Left lung (tissue), 4 donors: ENCODE measurements at regions not wholly inside any gene's neighbourhood (a gene's known extent, or its start where the extent isn't known, plus 50 kb on each side); places are given as distances from the start of the nearest gene placed in this dataset.

Source experiments
- ATAC-seq: fragments of 200-7000 bp; cut with Tn5 transposase; one replicate; pipeline ENCODE4 v1.9.1; 2020; ENCODE audit warnings: moderate library complexity
- DNase-seq, 4 donors: peaks; one replicate each; pipeline ENCODE4 v3.0.0-alpha.2; 2013 to 2020
- H3K27ac ChIP-seq, 2 donors: fragments of 200-600 bp; sonication (generic) in 1 of 2; one replicate each; pipeline versions ENCODE4 v1.5.0 to v1.8.0; 2020 to 2021
- H3K27me3 ChIP-seq, 2 donors: fragments of 200-600 bp; sonication (generic) in 1 of 2; one replicate each; pipeline versions ENCODE4 v1.5.0 to v1.8.0; 2020 to 2021
- H3K36me3 ChIP-seq, 2 donors: fragments of 200-600 bp; sonication (generic) in 1 of 2; one replicate each; pipeline versions ENCODE4 v1.5.0 to v1.8.0; 2020 to 2021
- H3K4me1 ChIP-seq, 2 donors: fragments of 200-600 bp; one replicate each; pipeline ENCODE4 v1.8.0; 2021
- H3K4me3 ChIP-seq, 2 donors: fragments of 200-600 bp; sonication (generic) in 1 of 2; one replicate each; pipeline versions ENCODE4 v1.5.0 to v1.8.0; 2020 to 2021; ENCODE audit warnings: mild to moderate bottlenecking in 1 of 2
- H3K9me3 ChIP-seq, 2 donors: fragments of 200-600 bp; sonication (generic) in 1 of 2; one replicate each; pipeline versions ENCODE4 v1.5.0 to v1.8.0; 2020 to 2021
- CTCF ChIP-seq, 2 donors: fragments of 200-600 bp; sonication (generic) in 1 of 2; IDR thresholded peaks; one replicate each; pipeline versions ENCODE4 v1.5.0 to v1.8.0; 2021; ENCODE audit warnings: antibody characterized with exemption in 2 of 2
- intact Hi-C, 2 donors: fragments of 100-400 bp; cut with DNase I; formaldehyde crosslinking; loops; one replicate each; pipeline versions ENCODE4 v1.11.2 to v1.14.2; 2022
- donor health status: DM: no; HTN: yes; CAD: no.
- donor health status: DM: no; HTN: no; CAD: no.

GRCh38 chr11:15896026-15896425 is 460.3 kb downstream of the SOX6 start:
- H3K36me3 ChIP-seq = no peaks in the 10 kb centered on the region
- no peak for TF ChIP-seq CTCF (IDR thresholded peaks at IDR 0.05)
- DNase-seq = no peak
- no peak for ATAC-seq
- no peaks in the 10 kb centered on the region for H3K9me3 ChIP-seq
- H3K4me1 ChIP-seq = peaks cover 3 to 7% of the 10 kb centered on the region in 2 donors
- intact Hi-C loops = no loop called here
- no peaks in the 10 kb centered on the region for H3K27me3 ChIP-seq
- H3K4me3 ChIP-seq = no peak overlapping the region
- no peak overlapping the region for H3K27ac ChIP-seq

- no peaks in the 10 kb centered on the region for H3K36me3 ChIP-seq
- no peaks in the 10 kb centered on the region for H3K9me3 ChIP-seq
- H3K27ac ChIP-seq = no peak overlapping the region
- no peak overlapping the region for H3K4me3 ChIP-seq
- H3K4me1 ChIP-seq = peaks cover 3 to 11% of the 10 kb centered on the region in 2 donors
- ATAC-seq (no peak), DNase-seq (no peak)
- no peaks in the 10 kb centered on the region for H3K27me3 ChIP-seq
- no peak for TF ChIP-seq CTCF (IDR thresholded peaks at IDR 0.05)
- intact Hi-C loops = no loop called here
Observed at GRCh38 chr11:15896530-15896929, 459.8 kb downstream of the SOX6 start.

GRCh38 chr11:15897211-15897960 is 459.0 kb downstream of the SOX6 start:
- H3K36me3 ChIP-seq = no peaks in the 10 kb centered on the region
- no peaks in the 10 kb centered on the region for H3K27me3 ChIP-seq
- peaks cover 3 to 11% of the 10 kb centered on the region in 2 donors for H3K4me1 ChIP-seq
- DNase-seq (no peak), ATAC-seq (no peak)
- intact Hi-C loops = no loop called here
- no peak overlapping the region for H3K4me3 ChIP-seq
- TF ChIP-seq CTCF (IDR thresholded peaks at IDR 0.05) = no peak
- no peak overlapping the region for H3K27ac ChIP-seq
- H3K9me3 ChIP-seq = no peaks in the 10 kb centered on the region

GRCh38 chr11:15901054-15901453 is 455.3 kb downstream of the SOX6 start:
- intact Hi-C loops = no loop called here
- no peak overlapping the region for H3K4me3 ChIP-seq
- H3K27me3 ChIP-seq = no peaks in the 10 kb centered on the region
- no peaks in the 10 kb centered on the region for H3K36me3 ChIP-seq
- ATAC-seq = peak; percentile 67
- no peak overlapping the region for H3K27ac ChIP-seq
- no peak for TF ChIP-seq CTCF (IDR thresholded peaks at IDR 0.05)
- H3K4me1 ChIP-seq = peaks cover 0 to 11% of the 10 kb centered on the region in 2 donors
- no peaks in the 10 kb centered on the region for H3K9me3 ChIP-seq
- DNase-seq = no peak

GRCh38 chr11:15901790-15902189 is 454.6 kb downstream of the SOX6 start:
- DNase-seq = no peak
- Histone ChIP-seq H3K4me3 (no peak overlapping the region), H3K27ac (no peak overlapping the region), H3K4me1 (peaks cover 0 to 11% of the 10 kb centered on the region in 2 donors), H3K27me3 (no peaks in the 10 kb centered on the region), H3K36me3 (no peaks in the 10 kb centered on the region), H3K9me3 (no peaks in the 10 kb centered on the region)
- intact Hi-C loops = no loop called here
- TF ChIP-seq CTCF (IDR thresholded peaks at IDR 0.05) = no peak
- peak; percentile 76 for ATAC-seq
